OCI-M1 (cell line): ENCODE measurements at regions not wholly inside any gene's neighbourhood (a gene's known extent, or its start where the extent isn't known, plus 50 kb on each side); places are given as distances from the start of the nearest gene placed in this dataset.

Source experiments
- DNase-seq: peaks from one replicate; lab custom pipeline; 2025; lab: John Stamatoyannopoulos, UW

- no peak for DNase-seq
Observed at GRCh38 chr18:68104036-68104435, 587.5 kb upstream of the DSEL start.

- no peak for DNase-seq
Observed at GRCh38 chr18:68103561-68103960, 587.0 kb upstream of the DSEL start.

- DNase-seq = no peak
Observed at GRCh38 chr18:68102117-68102516, 585.6 kb upstream of the DSEL start.

- no peak for DNase-seq
Observed at GRCh38 chr18:68098655-68099054, 582.1 kb upstream of the DSEL start.

- no peak for DNase-seq
Observed at GRCh38 chr18:68086481-68086880, 570.0 kb upstream of the DSEL start.

- DNase-seq = no peak
Observed at GRCh38 chr18:68085251-68085650, 568.7 kb upstream of the DSEL start.

GRCh38 chr18:68083776-68084175 lies 567.3 kb upstream of the DSEL start:
- no peak for DNase-seq

GRCh38 chr18:68083131-68083530 lies 566.6 kb upstream of the DSEL start:
- peak; percentile 5 for DNase-seq

GRCh38 chr18:68072744-68073143 lies 556.2 kb upstream of the DSEL start:
- DNase-seq = no peak

- DNase-seq = peak; percentile 22
Observed at GRCh38 chr18:68060871-68061270, 544.4 kb upstream of the DSEL start.

GRCh38 chr18:68056936-68057335 lies 540.4 kb upstream of the DSEL start:
- no peak for DNase-seq

- DNase-seq = no peak
Observed at GRCh38 chr18:68054669-68055068, 538.1 kb upstream of the DSEL start.

- DNase-seq = no peak
Observed at GRCh38 chr18:68053290-68053689, 536.8 kb upstream of the DSEL start.

- DNase-seq = peak; percentile 20
Observed at GRCh38 chr18:68041327-68041726, 524.8 kb upstream of the DSEL start.

GRCh38 chr18:68040198-68040597 lies 523.7 kb upstream of the DSEL start:
- no peak for DNase-seq

GRCh38 chr18:68035774-68036522 lies 519.4 kb upstream of the DSEL start:
- peak; percentile 16 for DNase-seq

GRCh38 chr18:68034296-68034695 lies 517.8 kb upstream of the DSEL start:
- no peak for DNase-seq

GRCh38 chr18:68033466-68033865 lies 516.9 kb upstream of the DSEL start:
- DNase-seq = no peak

- peak; percentile 31 for DNase-seq
Observed at GRCh38 chr18:68024716-68025115, 508.2 kb upstream of the DSEL start.

- DNase-seq = peak; percentile 56
Observed at GRCh38 chr18:68017385-68017784, 500.9 kb upstream of the DSEL start.

GRCh38 chr18:67997496-67997895 lies 481.0 kb upstream of the DSEL start:
- DNase-seq = no peak

- DNase-seq = peak; percentile 15
Observed at GRCh38 chr18:67995769-67996168, 479.2 kb upstream of the DSEL start.

- DNase-seq = no peak
Observed at GRCh38 chr18:67980241-67980640, 463.7 kb upstream of the DSEL start.

GRCh38 chr18:67977067-67977616 lies 460.6 kb upstream of the DSEL start:
- no peak for DNase-seq
